Ovary (tissue), 3 donors: ENCODE measurements at regions not wholly inside any gene's neighbourhood (a gene's known extent, or its start where the extent isn't known, plus 50 kb on each side); places are given as distances from the start of the nearest gene placed in this dataset.

Source experiments
- CTCF ChIP-seq, 3 donors: fragments of 450-650 bp in 2 of 3; fragments of 200-600 bp in 1 of 3; IDR thresholded peaks; one replicate each; pipeline versions ENCODE4 v1.5.1 to v1.8.0; 2016 to 2022; ENCODE audit warnings: antibody characterized with exemption in 3 of 3, mild to moderate bottlenecking in 1 of 3
- EP300 ChIP-seq: sonication (generic); formaldehyde crosslinking; IDR thresholded peaks from one replicate; pipeline ENCODE4 v1.6.1; 2017; ENCODE audit warnings: antibody characterized with exemption
- donor health status: DM: no; HTN: no; CAD: no.

GRCh38 chr6:168718821-168719475, 278.0 kb downstream of the SMOC2 start:
- TF ChIP-seq CTCF (IDR thresholded peaks at IDR 0.05) (no peak), EP300 (no peak)
